Cardiac muscle cell (in vitro differentiated cells and primary cell): ENCODE measurements at regions not wholly inside any gene's neighbourhood (a gene's known extent, or its start where the extent isn't known, plus 50 kb on each side); places are given as distances from the start of the nearest gene placed in this dataset.

Experiments
- DNase-seq, 2 donors: peaks; one replicate each; pipeline versions ENCODE4 v3.0.0 to v3.0.0-alpha.2; 2010 to 2017; ENCODE audit warnings: low read depth in 1 of 2, low spot score in 1 of 2
- H3K27ac ChIP-seq: fragments of 200-600 bp; sonication (generic); 2 replicates; pipeline ENCODE4 v1.5.1; 2016
- H3K27me3 ChIP-seq: fragments of 200-600 bp; sonication (generic); 2 replicates; pipeline ENCODE4 v1.6.0; 2016; ENCODE audit warnings: control low read depth
- H3K36me3 ChIP-seq: fragments of 200-600 bp; sonication (generic); 2 replicates; pipeline ENCODE4 v1.5.1; 2016; ENCODE audit warnings: control low read depth
- H3K4me1 ChIP-seq: fragments of 200-600 bp; sonication (generic); 2 replicates; pipeline ENCODE4 v1.8.1; 2017; ENCODE audit warnings: low read depth, mild to moderate bottlenecking, mixed run types
- H3K4me3 ChIP-seq: fragments of 200-600 bp; sonication (generic); 2 replicates; pipeline ENCODE4 v1.5.1; 2016; ENCODE audit warnings: mild to moderate bottlenecking
- H3K9me3 ChIP-seq: fragments of 200-600 bp; sonication (generic); 2 replicates; pipeline ENCODE4 v1.5.1; 2017; ENCODE audit warnings: low read depth, mild to moderate bottlenecking, control low read depth
- TF ChIP-seq, protein P1 (sequence below): IDR thresholded peaks from 2 replicates; pipeline ENCODE4 v1.5.1; 2012; ENCODE audit warnings: low read depth, mild to moderate bottlenecking, low read length

GRCh38 chr12:97005174-97005573 lies 98.1 kb downstream of the NEDD1 start:
- H3K36me3 ChIP-seq = no peaks in the 10 kb centered on the region
- H3K9me3 ChIP-seq = no peaks in the 10 kb centered on the region
- H3K4me1 ChIP-seq = no peaks in the 10 kb centered on the region
- no peak overlapping the region for H3K27ac ChIP-seq
- H3K4me3 ChIP-seq = no peak overlapping the region
- TF ChIP-seq, protein P1, sequence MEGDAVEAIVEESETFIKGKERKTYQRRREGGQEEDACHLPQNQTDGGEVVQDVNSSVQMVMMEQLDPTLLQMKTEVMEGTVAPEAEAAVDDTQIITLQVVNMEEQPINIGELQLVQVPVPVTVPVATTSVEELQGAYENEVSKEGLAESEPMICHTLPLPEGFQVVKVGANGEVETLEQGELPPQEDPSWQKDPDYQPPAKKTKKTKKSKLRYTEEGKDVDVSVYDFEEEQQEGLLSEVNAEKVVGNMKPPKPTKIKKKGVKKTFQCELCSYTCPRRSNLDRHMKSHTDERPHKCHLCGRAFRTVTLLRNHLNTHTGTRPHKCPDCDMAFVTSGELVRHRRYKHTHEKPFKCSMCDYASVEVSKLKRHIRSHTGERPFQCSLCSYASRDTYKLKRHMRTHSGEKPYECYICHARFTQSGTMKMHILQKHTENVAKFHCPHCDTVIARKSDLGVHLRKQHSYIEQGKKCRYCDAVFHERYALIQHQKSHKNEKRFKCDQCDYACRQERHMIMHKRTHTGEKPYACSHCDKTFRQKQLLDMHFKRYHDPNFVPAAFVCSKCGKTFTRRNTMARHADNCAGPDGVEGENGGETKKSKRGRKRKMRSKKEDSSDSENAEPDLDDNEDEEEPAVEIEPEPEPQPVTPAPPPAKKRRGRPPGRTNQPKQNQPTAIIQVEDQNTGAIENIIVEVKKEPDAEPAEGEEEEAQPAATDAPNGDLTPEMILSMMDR = no peak
- no peak for DNase-seq
- H3K27me3 ChIP-seq = no peaks in the 10 kb centered on the region

DNA sequence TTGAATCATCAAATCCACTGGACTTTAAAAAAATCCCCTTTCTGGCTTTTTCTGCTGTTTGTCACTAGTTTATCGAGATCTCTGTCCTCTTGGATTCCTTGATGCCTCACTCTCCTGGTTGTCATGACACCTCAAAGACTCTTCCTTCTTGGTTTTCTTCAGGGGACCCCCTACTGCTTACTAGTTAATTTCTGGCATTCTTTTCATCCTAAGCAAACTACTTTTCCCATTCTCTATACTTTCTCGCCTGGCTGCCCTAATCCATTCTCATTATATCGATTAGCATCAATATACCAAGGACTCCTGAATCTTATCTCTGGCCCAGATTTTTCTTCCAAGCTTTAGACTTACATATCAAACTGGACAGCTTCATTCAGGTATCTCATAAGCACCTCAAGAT lies 98.6 kb downstream of the NEDD1 start:
- Histone ChIP-seq H3K9me3 (no peaks in the 10 kb centered on the region), H3K27me3 (no peaks in the 10 kb centered on the region), H3K4me3 (no peak overlapping the region), H3K27ac (no peak overlapping the region), H3K4me1 (no peaks in the 10 kb centered on the region), H3K36me3 (no peaks in the 10 kb centered on the region)
- TF ChIP-seq, protein P1 = no peak
- no peak for DNase-seq

- TF ChIP-seq, protein P1 = no peak
- no peaks in the 10 kb centered on the region for H3K27me3 ChIP-seq
- no peaks in the 10 kb centered on the region for H3K4me1 ChIP-seq
- H3K36me3 ChIP-seq = no peaks in the 10 kb centered on the region
- DNase-seq = no peak
- H3K27ac ChIP-seq = no peak overlapping the region
- H3K4me3 ChIP-seq = no peak overlapping the region
- H3K9me3 ChIP-seq = no peaks in the 10 kb centered on the region
These were observed 99.5 kb downstream of the NEDD1 start for GRCh38 chr12:97006585-97006984.

DNA sequence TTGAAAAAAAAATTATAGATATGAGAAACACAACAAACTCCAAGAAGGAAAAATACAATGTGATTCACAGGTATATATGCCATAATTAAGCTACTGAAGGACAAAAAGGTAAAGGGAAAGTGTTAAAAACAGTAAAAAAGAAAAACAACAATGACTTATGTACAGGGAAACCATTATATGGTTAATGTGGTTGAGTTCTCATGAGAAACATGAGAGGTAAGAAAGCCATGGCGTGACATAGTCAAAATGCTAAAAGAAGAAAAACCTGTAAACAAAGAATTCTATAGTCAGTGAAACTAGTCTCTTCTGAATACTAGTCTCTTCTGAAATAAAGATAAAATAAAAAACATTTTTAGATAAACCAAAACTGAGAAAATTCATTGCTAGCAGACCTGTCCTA lies 109.1 kb downstream of the NEDD1 start:
- Histone ChIP-seq H3K27me3 (no peaks in the 10 kb centered on the region), H3K9me3 (no peaks in the 10 kb centered on the region), H3K27ac (no peak overlapping the region), H3K4me3 (no peak overlapping the region), H3K36me3 (no peaks in the 10 kb centered on the region), H3K4me1 (no peaks in the 10 kb centered on the region)
- TF ChIP-seq, protein P1 = no peak
- no peak for DNase-seq

DNA sequence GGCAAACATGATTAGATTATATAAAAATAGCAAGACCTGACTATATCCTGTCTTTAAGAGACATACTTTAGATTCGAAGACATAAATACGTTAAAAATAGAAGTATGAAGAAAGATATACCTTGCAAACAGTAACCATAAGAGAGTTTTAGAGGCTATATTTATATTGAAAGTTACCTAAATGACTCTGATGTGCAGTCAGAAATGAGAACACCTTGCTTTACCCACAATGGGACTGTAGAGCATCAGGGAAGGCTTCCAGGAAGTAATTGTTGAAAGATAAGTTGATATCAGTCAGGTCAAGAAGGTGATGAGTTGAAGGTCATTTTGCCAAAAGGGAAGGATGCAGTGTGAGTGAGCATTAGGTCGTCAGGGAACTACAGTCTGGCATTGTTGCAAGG lies 110.2 kb downstream of the NEDD1 start:
- no peak for DNase-seq
- no peaks in the 10 kb centered on the region for H3K9me3 ChIP-seq
- TF ChIP-seq, protein P1 = no peak

More for the DNA sequence above, 110.2 kb downstream of the NEDD1 start:
- Histone ChIP-seq H3K27me3 (no peaks in the 10 kb centered on the region), H3K4me3 (no peak overlapping the region), H3K27ac (no peak overlapping the region), H3K36me3 (no peaks in the 10 kb centered on the region), H3K4me1 (no peaks in the 10 kb centered on the region)
